Ishikawa (cell line): ENCODE measurements at regions not wholly inside any gene's neighbourhood (a gene's known extent, or its start where the extent isn't known, plus 50 kb on each side); places are given as distances from the start of the nearest gene placed in this dataset.

Source experiments
- CEBPB ChIP-seq: IDR thresholded peaks from 2 replicates; pipeline ENCODE4 v1.6.1; 2012
- CREB1 ChIP-seq: IDR thresholded peaks from 2 replicates; pipeline ENCODE4 v1.6.1; 2012; ENCODE audit warnings: low read depth
- EGR1 ChIP-seq: IDR thresholded peaks from 2 replicates; pipeline ENCODE4 v1.6.1; 2012
- EP300 ChIP-seq: IDR thresholded peaks from 2 replicates; pipeline ENCODE4 v1.6.1; 2012; ENCODE audit warnings: borderline replicate concordance
- FOXM1 ChIP-seq: IDR thresholded peaks from 2 replicates; pipeline ENCODE4 v1.6.1; 2012; ENCODE audit warnings: low read depth, borderline replicate concordance
- MAX ChIP-seq: IDR thresholded peaks from 2 replicates; pipeline ENCODE4 v1.6.1; 2012
- NFIC ChIP-seq: IDR thresholded peaks from 2 replicates; pipeline ENCODE4 v1.6.1; 2012
- RAD21 ChIP-seq: IDR thresholded peaks from 2 replicates; pipeline ENCODE4 v1.6.1; 2012; ENCODE audit warnings: low read depth
- REST ChIP-seq: IDR thresholded peaks from 2 replicates; pipeline ENCODE4 v1.6.1; 2012; ENCODE audit warnings: low read depth, mild to moderate bottlenecking
- TAF1 ChIP-seq: IDR thresholded peaks from 2 replicates; pipeline ENCODE4 v1.6.1; 2012; ENCODE audit warnings: low read depth, mild to moderate bottlenecking
- TCF12 ChIP-seq: IDR thresholded peaks from 2 replicates; pipeline ENCODE4 v1.6.1; 2012; ENCODE audit warnings: low read depth
- TEAD4 ChIP-seq: IDR thresholded peaks from 2 replicates; pipeline ENCODE4 v1.6.1; 2012
- USF1 ChIP-seq: IDR thresholded peaks from 2 replicates; pipeline ENCODE4 v1.6.1; 2012
- YY1 ChIP-seq: IDR thresholded peaks from 2 replicates; pipeline ENCODE4 v1.6.1; 2012; ENCODE audit warnings: low read depth
- ZBTB7A ChIP-seq: IDR thresholded peaks from 2 replicates; pipeline ENCODE4 v1.6.1; 2012; ENCODE audit warnings: low read depth

GRCh38 chr21:41009398-41010100 lies 158.4 kb upstream of the BACE2 start:
- TF ChIP-seq EGR1 (no peak), TEAD4 (no peak), USF1 (no peak), MAX (no peak), REST (no peak), CREB1 (no peak), TAF1 (no peak), RAD21 (no peak)

GRCh38 chr21:41010101-41010435 lies 157.9 kb upstream of the BACE2 start:
- TF ChIP-seq TAF1: no peak
- no peak for TF ChIP-seq FOXM1
- no peak for TF ChIP-seq NFIC
- no peak for TF ChIP-seq CREB1
- no peak for TF ChIP-seq TEAD4
- no peak for TF ChIP-seq MAX
- TF ChIP-seq RAD21: no peak
- TF ChIP-seq EGR1: no peak
- no peak for TF ChIP-seq REST
- TF ChIP-seq CEBPB: no peak
- TF ChIP-seq ZBTB7A: no peak
- TF ChIP-seq TCF12: no peak

GRCh38 chr21:41011098-41011731 lies 156.7 kb upstream of the BACE2 start:
- no peak for TF ChIP-seq CEBPB
- no peak for TF ChIP-seq TCF12
- no peak for TF ChIP-seq MAX
- no peak for TF ChIP-seq TEAD4
- no peak for TF ChIP-seq FOXM1
- no peak for TF ChIP-seq USF1
- no peak for TF ChIP-seq CREB1
- no peak for TF ChIP-seq REST
- no peak for TF ChIP-seq TAF1

GRCh38 chr21:41011951-41012366 lies 156.0 kb upstream of the BACE2 start:
- no peak for TF ChIP-seq USF1
- no peak for TF ChIP-seq CREB1
- no peak for TF ChIP-seq TAF1
- no peak for TF ChIP-seq TEAD4
- TF ChIP-seq CEBPB: no peak
- TF ChIP-seq FOXM1: no peak
- no peak for TF ChIP-seq ZBTB7A
- TF ChIP-seq YY1: no peak
- no peak for TF ChIP-seq REST
- no peak for TF ChIP-seq EP300
- no peak for TF ChIP-seq RAD21
- TF ChIP-seq EGR1: no peak
- no peak for TF ChIP-seq NFIC
- TF ChIP-seq TCF12: no peak
- TF ChIP-seq MAX: no peak
